ENCODE measurements at regions not wholly inside any gene's neighbourhood (a gene's known extent, or its start where the extent isn't known, plus 50 kb on each side); places are given as distances from the start of the nearest gene placed in this dataset.

DNA sequence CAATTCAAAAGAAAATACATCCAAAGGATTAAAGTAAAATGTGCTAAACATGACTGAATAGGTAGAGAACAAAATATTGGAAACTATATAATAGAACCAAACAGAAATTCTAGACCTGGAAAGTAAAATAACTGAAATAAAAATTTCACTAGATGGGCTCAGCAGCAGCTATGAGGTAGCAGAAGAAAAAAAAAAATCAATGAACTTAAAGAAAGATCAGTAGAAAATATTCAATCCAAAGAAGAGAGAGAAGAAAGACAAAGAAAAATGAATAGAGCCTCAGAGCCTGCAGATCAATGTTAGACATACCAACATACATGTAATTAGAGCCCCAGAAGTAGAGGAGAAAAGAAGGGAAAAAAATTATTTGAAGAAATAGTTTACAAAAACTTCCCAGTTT, 129.6 kb upstream of the RNF32 start:
- TF ChIP-seq, protein P1, sequence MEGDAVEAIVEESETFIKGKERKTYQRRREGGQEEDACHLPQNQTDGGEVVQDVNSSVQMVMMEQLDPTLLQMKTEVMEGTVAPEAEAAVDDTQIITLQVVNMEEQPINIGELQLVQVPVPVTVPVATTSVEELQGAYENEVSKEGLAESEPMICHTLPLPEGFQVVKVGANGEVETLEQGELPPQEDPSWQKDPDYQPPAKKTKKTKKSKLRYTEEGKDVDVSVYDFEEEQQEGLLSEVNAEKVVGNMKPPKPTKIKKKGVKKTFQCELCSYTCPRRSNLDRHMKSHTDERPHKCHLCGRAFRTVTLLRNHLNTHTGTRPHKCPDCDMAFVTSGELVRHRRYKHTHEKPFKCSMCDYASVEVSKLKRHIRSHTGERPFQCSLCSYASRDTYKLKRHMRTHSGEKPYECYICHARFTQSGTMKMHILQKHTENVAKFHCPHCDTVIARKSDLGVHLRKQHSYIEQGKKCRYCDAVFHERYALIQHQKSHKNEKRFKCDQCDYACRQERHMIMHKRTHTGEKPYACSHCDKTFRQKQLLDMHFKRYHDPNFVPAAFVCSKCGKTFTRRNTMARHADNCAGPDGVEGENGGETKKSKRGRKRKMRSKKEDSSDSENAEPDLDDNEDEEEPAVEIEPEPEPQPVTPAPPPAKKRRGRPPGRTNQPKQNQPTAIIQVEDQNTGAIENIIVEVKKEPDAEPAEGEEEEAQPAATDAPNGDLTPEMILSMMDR (IDR thresholded peaks at IDR 0.05), result no peak
- TF ChIP-seq POLR2A (IDR thresholded peaks at IDR 0.05) (no peak), POLR2AphosphoS5 (IDR thresholded peaks at IDR 0.05) (no peak)
